22Rv1 (cell line): ENCODE measurements at regions not wholly inside any gene's neighbourhood (a gene's known extent, or its start where the extent isn't known, plus 50 kb on each side); places are given as distances from the start of the nearest gene placed in this dataset.

Experiments used
- H3K27ac ChIP-seq: fragments of 450-650 bp; 2 replicates; pipeline ENCODE4 v1.5.1; 2017
- ZFX ChIP-seq: fragments of 450-650 bp; IDR thresholded peaks from 2 replicates; pipeline ENCODE4 v1.6.1; 2017; ENCODE audit warnings: antibody characterized with exemption, borderline replicate concordance
- TF ChIP-seq, protein P1 (sequence below): fragments of 450-650 bp; IDR thresholded peaks from 2 replicates; pipeline ENCODE4 v1.5.1; 2017; ENCODE audit warnings: mild to moderate bottlenecking

GRCh38 chr16:5416013-5416412, 318.4 kb upstream of the EEF2KMT start:
- no peak overlapping the region for H3K27ac ChIP-seq
- TF ChIP-seq, protein P1, sequence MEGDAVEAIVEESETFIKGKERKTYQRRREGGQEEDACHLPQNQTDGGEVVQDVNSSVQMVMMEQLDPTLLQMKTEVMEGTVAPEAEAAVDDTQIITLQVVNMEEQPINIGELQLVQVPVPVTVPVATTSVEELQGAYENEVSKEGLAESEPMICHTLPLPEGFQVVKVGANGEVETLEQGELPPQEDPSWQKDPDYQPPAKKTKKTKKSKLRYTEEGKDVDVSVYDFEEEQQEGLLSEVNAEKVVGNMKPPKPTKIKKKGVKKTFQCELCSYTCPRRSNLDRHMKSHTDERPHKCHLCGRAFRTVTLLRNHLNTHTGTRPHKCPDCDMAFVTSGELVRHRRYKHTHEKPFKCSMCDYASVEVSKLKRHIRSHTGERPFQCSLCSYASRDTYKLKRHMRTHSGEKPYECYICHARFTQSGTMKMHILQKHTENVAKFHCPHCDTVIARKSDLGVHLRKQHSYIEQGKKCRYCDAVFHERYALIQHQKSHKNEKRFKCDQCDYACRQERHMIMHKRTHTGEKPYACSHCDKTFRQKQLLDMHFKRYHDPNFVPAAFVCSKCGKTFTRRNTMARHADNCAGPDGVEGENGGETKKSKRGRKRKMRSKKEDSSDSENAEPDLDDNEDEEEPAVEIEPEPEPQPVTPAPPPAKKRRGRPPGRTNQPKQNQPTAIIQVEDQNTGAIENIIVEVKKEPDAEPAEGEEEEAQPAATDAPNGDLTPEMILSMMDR, result no peak
- TF ChIP-seq ZFX, result no peak

DNA sequence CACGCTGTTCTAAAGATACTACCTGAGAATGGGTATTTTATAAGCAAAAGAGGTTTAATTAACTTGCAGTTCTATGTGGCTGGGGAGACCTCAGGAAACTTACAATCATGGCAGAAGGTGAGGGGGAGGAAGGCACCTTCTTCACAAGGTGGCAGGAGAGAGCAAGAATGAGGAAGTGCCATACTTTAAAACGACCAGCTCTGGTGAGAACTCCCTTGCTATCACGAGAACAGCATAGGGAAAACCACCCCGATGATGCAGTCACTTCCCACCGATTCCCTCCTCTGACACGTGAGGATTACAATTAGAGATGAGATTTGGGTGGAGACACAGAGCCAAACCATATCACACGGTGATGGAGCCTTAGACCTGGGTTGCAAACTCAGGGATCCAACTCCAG, 317.5 kb upstream of the EEF2KMT start:
- H3K27ac ChIP-seq, result no peak overlapping the region
- TF ChIP-seq, protein P1, result no peak
- TF ChIP-seq ZFX, result no peak

- TF ChIP-seq, protein P1, result no peak
- TF ChIP-seq ZFX, result no peak
- H3K27ac ChIP-seq, result no peak overlapping the region
Measured at GRCh38 chr16:5412731-5413130, 315.1 kb upstream of the EEF2KMT start.

- TF ChIP-seq ZFX, result no peak
- no peak overlapping the region for H3K27ac ChIP-seq
Measured at GRCh38 chr16:5398203-5398602, 300.6 kb upstream of the EEF2KMT start.

DNA sequence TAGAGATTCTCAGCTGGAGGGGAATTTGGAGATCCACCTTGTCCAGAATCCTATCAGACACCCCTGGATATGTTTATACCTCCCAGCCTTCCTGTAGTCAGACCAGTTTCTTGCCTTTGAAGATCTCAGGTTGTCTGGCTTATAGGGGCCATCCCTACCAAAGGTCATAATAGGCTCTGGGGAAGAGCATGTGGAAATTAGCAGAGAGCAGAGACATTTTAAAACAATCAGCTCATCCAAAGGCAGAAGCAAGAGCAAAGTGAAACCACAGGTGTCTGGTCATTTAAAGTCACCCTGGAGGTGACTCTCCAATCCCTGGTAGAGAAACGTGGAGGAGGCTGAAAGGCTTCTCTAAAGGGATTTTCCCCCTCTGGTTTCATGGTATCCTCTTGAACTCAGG, 299.3 kb upstream of the EEF2KMT start:
- H3K27ac ChIP-seq, result no peak overlapping the region
- no peak for TF ChIP-seq ZFX
- TF ChIP-seq, protein P1, result no peak

GRCh38 chr16:5393070-5393469, 295.5 kb upstream of the EEF2KMT start:
- TF ChIP-seq ZFX, result no peak
- TF ChIP-seq, protein P1, result no peak
- H3K27ac ChIP-seq, result no peak overlapping the region

DNA sequence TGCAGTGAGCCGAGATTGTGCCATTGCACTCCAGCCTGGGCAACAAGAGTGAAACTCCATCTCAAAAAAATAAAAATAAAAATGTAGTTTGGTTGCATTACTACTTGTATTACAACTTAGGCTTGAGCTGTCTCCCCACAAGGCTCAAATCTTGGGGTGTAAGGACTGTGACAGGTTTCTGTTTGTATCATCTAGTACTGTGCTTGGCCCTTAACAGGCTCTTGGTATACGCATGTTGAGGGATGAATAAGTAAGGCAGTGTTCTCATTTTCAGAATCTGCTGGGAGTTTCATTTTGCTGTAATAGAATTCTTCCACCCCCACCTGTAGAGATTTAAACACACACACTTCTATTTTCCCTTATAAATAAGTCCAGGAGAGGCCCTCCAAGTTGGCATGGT, 289.4 kb upstream of the EEF2KMT start:
- no peak overlapping the region for H3K27ac ChIP-seq
- TF ChIP-seq, protein P1, result no peak
- TF ChIP-seq ZFX, result no peak

DNA sequence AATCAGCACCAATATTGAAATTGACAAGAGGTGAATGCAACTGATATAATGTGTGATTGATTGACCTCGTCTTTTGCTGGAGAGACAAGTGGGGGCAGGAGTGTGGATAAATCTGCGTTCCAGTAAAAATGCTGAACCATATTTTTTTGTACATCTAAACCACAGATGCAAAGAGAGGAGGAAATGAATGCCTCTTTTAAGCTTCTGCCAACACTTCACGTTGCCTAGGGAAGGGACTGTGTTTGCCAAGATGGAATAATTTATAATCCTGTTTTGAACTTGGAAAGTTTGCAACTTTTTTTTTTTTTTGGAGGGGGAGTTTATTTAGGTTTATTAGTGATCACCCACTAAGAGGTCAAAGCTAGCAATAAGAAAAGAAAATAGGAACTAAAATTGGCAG, 288.2 kb upstream of the EEF2KMT start:
- TF ChIP-seq ZFX, result no peak
- TF ChIP-seq, protein P1, result no peak
- H3K27ac ChIP-seq, result no peak overlapping the region
